ENCODE measurements at regions not wholly inside any gene's neighbourhood (a gene's known extent, or its start where the extent isn't known, plus 50 kb on each side); places are given as distances from the start of the nearest gene placed in this dataset.

DNA sequence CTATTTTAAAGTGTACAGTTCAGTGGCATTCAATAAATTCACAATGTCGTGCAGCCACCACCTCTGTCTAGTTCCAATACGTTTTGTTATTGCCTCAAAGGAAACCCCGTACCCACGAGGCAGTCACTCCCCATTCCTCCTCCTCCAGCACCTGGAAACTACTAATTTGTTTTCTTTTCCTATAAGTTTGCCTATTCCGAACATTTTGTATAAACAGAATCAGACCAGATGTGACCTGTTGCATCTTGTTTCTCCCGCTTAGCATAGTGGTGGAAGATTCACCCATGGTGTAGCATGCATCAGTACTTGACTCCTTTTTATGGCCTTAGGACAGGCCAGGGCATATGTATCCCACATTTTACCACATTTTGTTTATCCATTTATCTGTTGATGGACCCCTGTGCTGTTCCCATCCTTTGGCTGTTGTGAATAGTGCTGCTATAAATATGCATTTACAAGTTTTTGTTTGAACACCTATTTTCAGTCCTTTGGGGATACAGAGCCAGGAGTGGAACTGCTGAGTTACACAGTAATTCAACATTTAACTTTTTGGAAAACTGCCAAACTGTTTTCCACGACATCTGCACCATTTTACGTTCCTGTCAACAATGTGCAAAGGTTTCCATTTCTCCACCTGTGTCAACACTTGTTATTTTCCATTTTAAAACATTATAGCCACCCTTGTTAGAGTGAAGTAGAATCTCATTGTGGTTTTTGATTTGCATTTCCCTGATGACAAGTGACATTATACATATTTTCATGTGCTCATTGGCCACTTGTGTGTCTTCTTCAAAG, 57.8 kb upstream of the STX18 start:
- DNase-seq, result no peak

DNA sequence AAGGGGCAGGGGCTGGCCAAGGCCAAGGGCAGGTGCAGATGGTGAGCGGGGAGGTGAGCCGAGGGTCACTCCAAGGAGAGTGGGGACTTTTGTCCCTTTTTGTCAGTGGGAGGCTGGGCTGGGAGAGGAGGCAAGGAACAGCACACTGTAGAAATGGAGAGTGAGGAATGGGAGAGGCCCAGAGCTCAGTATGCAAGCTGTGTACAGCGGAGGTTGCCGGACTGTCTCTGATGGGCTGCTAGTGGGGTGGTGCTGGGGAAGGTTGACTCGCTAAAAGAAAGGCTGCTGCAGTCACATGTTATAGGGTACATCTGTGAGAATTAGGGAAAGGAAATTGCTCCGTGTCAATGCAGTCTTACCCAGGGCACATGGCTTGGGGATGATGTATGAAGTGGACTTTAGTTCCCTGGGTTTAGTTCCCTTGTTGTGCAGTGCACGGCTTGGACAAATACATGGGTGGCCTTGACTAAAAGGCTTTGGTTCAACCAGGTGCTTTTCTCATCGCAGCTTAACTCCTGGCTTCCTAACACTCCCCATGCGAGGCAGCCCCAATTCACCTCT, 57.1 kb upstream of the STX18 start:
- DNase-seq, result no peak

DNA sequence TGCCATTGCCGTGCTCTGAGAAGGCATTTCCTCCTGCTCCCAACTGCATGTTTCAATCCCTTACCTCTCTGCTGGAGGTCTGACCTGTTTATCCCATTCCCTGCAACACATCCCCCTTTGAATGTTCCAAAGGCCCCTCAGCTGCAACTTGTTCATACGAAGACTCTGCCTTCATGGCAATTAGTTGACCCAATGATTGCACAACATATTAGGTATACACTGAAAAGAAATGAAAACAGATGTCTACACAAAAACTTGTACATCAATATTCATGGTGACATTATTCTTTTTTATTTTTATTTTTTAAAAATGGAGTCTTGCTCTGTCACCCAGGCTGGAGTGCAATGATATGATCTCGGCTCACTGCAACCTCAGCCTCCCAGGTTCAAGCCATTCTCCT, 54.9 kb upstream of the STX18 start:
- DNase-seq, result no peak

DNA sequence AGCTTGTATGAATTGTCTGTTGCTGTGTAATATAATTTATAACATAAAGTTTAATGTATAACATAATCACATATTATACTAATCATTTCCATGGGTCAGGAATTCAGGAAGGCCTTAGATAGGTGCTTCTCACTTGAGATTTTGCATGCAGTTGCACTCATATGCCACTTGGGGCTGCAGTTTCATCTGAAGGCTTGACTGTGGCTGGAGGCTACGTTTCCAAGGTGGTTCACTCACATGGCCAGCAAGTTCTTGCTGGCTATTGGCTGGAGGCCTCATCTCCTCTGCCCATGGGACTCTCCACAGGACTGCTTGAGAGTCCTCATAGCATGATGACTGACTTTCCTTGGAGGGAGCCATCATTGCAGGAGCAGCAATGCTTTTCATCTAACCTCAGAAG, 53.4 kb upstream of the STX18 start:
- DNase-seq, result no peak

DNA sequence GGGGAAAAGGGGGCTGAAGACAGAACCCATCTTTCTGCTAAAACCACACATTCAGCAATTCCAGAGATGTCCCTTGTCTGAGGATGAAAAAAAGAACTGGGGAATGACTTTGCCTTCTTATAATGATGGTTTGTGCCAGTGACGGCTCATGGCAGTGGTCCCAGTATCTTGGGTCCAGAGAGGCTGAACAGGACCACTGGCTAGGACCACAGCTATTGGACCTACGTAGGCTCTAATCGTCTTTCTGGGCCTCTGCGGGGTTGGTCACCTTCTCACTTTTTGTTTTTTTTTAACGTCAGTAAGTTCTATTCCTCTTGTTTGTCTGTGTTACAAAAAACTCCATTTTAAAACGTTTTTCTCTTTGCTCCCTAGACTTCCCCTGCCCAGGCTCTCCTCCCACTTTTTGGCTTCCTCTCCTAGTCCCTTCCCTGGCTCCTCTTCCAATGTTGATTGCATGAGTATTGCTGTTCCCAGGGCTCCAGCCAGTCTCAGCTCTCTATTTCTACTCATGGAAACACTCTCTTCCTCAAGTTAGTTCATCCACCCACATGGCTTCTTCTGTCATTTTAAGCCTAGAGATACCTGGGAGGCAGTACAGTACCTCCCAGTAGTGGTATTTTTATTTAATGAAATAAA, 52.6 kb upstream of the STX18 start:
- no peak for DNase-seq

DNA sequence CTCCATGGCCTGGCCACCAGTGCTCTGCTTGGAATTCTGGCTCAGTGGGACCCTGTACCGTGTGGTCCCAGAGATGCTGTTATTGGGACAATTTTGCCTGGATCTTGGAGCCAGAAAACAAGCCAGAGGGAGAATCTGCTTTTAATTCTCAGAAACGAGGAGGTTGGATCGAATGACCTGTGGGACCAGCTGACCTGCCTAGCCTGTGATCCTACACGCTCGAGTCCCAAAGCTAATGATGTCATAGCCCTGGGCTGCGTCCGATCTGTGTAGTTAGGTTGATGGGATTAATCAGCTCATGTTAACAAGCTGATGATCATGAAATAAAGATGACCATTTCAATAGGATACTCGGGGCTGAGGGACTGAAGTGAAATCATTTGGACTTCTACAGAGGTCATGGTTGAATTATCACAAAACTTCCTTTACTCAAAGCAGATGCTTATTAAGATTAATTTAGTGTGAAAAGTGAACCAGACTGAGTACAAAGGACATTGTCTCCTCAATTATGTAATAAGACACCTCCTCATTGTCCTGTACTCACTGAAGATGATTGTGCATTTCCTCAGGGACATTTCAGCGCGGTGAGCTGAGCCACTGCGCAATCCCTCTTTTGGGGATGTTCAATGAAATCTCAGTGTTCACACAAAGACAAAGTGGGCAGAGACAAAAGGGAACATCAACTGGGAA, 51.9 kb upstream of the STX18 start:
- DNase-seq, result no peak

DNA sequence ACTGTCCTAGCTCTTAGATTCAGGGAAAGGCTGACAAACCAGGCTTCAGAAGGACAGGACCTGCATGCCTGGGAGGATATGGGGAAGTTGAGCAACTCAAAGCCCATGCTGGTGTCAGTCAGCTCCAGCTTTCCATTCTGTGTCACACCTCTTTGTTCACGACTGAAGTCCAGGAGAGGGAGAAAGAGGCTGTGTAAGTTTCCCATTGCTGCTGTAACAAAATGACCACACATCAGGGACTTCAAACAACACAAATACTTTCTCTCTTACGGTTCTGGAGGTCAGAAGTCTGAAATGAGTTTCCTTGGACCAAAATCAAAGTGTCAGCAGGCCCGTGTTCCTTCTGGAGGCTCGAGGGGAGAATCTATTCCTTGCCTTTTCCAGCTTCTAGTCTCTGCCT, 50.6 kb upstream of the STX18 start:
- no peak for DNase-seq

Data from right kidney (tissue), 1 donor.